Chondrocyte (in vitro differentiated cells): ENCODE measurements at regions not wholly inside any gene's neighbourhood (a gene's known extent, or its start where the extent isn't known, plus 50 kb on each side); places are given as distances from the start of the nearest gene placed in this dataset.

ENCODE experiments used
- DNase-seq: peaks from one replicate; pipeline ENCODE4 v3.0.0; 2021; ENCODE audit warnings: mixed read lengths, low spot score
- H3K27ac Mint-ChIP-seq: one replicate; pipeline ENCODE4 v1.8.0; 2021; ENCODE audit warnings: mild to moderate bottlenecking, moderate library complexity, mixed read lengths; ENCODE audit not compliant: unreplicated experiment
- H3K27me3 Mint-ChIP-seq: 2 replicates; pipeline ENCODE4 v1.8.0; 2021; ENCODE audit warnings: low read depth, mixed read lengths
- H3K36me3 Mint-ChIP-seq: 2 replicates; pipeline ENCODE4 v1.8.0; 2021; ENCODE audit warnings: low read depth, mixed read lengths
- H3K4me1 Mint-ChIP-seq: 2 replicates; pipeline ENCODE4 v1.8.0; 2021; ENCODE audit warnings: low read depth, mild to moderate bottlenecking, mixed read lengths
- H3K4me3 Mint-ChIP-seq: one replicate; pipeline ENCODE4 v1.8.0; 2021; ENCODE audit warnings: mild to moderate bottlenecking, moderate library complexity, mixed read lengths; ENCODE audit not compliant: unreplicated experiment
- H3K9me3 Mint-ChIP-seq: 2 replicates; pipeline ENCODE4 v1.8.0; 2021; ENCODE audit warnings: low read depth, mixed read lengths
- CTCF ChIP-seq: fragments of 200-600 bp; sonication (generic); IDR thresholded peaks from 2 replicates; pipeline ENCODE4 v1.5.0; 2021; ENCODE audit warnings: antibody characterized with exemption, mild to moderate bottlenecking, moderate library complexity

DNA sequence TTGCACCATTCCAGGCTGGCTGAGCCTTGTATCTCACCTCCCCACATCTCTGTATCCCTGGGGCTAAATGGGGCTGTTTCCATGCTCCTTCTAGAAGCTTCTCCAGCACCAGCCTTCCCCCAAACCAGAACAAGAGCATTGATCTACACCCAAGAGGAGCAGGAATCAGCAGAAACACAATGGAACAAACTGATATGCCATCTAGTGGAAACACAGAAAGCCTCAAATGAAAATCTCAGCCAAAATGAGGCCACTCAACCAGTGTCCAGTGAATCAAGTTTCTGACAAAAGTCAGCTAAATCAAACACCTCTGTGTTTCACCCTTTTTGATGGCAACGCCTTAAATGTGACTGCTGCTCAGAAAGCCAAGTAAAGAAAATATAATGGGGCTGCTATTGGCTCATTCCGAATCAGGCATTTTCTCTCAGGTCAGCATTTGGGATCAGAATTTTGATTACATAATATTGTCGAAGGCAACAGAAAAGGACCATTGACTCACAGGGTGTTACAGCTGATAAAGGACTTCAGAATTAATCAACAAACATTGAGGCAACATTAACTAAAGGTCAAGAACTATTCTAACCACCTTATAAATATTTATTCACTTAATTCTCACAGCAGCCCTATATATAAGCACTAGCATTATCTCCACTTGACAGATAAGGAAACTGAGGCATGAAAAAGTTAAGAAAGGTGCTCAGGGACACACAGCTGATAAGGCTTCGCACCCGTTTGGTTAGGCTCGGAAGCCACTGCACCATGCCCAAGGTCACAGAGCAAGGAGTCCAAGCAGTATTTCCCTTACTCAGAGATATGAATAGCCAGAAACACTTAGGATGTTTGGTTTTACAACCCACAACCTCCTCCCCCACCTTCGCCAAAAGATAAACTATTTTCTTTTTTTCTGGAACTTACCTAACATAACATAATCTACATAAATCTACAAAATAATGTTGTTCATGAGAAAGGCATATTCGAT, 85.8 kb upstream of the KCNJ15 start:
- no peak for DNase-seq
- Mint-ChIP-seq H3K9me3 (peaks cover 6% of the 10 kb centered on the region), H3K27ac (peak overlapping the region; percentile 94), H3K4me3 (no peak overlapping the region), H3K4me1 (peaks cover 61% of the 10 kb centered on the region), H3K27me3 (no peaks in the 10 kb centered on the region), H3K36me3 (no peaks in the 10 kb centered on the region)
- TF ChIP-seq CTCF = peak; percentile 46

GRCh38 chr21:38171723-38172344, 85.0 kb upstream of the KCNJ15 start:
- peak; percentile 75 for TF ChIP-seq CTCF
- DNase-seq = no peak
- Mint-ChIP-seq H3K36me3 (peaks cover 2% of the 10 kb centered on the region), H3K27ac (peak overlapping the region; percentile 94), H3K9me3 (peaks cover 9% of the 10 kb centered on the region), H3K27me3 (no peaks in the 10 kb centered on the region), H3K4me3 (peak overlapping the region; percentile 16), H3K4me1 (peaks cover 60% of the 10 kb centered on the region)

- Mint-ChIP-seq H3K27ac (peak overlapping the region; percentile 94), H3K27me3 (no peaks in the 10 kb centered on the region), H3K4me1 (peaks cover 64% of the 10 kb centered on the region), H3K4me3 (no peak overlapping the region), H3K9me3 (peaks cover 9% of the 10 kb centered on the region), H3K36me3 (peaks cover 2% of the 10 kb centered on the region)
- no peak for DNase-seq
- TF ChIP-seq CTCF = no peak
These were observed 83.3 kb upstream of the KCNJ15 start for GRCh38 chr21:38173276-38174035.

DNA sequence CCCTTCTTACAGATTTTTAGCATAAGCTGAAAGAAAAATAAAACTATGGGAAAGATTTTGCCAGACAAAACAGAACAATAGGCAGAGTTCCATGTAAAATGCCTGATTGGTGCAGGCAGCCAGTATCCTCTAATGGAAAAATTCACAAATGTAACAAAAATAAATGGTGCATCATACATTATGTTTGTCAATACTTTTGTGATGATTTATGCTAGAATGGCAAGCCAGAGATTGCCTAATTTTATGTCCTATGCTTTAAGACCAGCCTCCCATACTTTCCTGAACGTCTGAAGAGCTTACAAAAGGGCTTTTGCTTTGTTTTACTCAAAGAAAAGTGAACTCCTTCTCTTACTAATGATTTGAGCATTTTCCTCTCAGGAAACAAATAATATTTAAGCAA, 81.5 kb upstream of the KCNJ15 start:
- no peak for TF ChIP-seq CTCF
- Mint-ChIP-seq H3K36me3 (peaks cover 5% of the 10 kb centered on the region), H3K27me3 (no peaks in the 10 kb centered on the region), H3K4me3 (no peak overlapping the region), H3K4me1 (peaks cover 79% of the 10 kb centered on the region), H3K9me3 (peaks cover 9% of the 10 kb centered on the region), H3K27ac (peak overlapping the region; percentile 92)
- DNase-seq = no peak
